ENCODE measurements at regions not wholly inside any gene's neighbourhood (a gene's known extent, or its start where the extent isn't known, plus 50 kb on each side); places are given as distances from the start of the nearest gene placed in this dataset.
"Not testable (repeated sequence)": the region's sequence is repeated elsewhere in the genome, so short reads cannot be mapped to it uniquely, and the experiment has no call there.

GRCh38 chr5:57366744-57367143, 115.9 kb downstream of the ACTBL2 start:
- H3K27ac ChIP-seq = no peak overlapping the region
- TF ChIP-seq ZFX (IDR thresholded peaks at IDR 0.05) = no peak
- TF ChIP-seq, protein P1, sequence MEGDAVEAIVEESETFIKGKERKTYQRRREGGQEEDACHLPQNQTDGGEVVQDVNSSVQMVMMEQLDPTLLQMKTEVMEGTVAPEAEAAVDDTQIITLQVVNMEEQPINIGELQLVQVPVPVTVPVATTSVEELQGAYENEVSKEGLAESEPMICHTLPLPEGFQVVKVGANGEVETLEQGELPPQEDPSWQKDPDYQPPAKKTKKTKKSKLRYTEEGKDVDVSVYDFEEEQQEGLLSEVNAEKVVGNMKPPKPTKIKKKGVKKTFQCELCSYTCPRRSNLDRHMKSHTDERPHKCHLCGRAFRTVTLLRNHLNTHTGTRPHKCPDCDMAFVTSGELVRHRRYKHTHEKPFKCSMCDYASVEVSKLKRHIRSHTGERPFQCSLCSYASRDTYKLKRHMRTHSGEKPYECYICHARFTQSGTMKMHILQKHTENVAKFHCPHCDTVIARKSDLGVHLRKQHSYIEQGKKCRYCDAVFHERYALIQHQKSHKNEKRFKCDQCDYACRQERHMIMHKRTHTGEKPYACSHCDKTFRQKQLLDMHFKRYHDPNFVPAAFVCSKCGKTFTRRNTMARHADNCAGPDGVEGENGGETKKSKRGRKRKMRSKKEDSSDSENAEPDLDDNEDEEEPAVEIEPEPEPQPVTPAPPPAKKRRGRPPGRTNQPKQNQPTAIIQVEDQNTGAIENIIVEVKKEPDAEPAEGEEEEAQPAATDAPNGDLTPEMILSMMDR (conservative IDR thresholded peaks at IDR 0.05) = no peak

DNA sequence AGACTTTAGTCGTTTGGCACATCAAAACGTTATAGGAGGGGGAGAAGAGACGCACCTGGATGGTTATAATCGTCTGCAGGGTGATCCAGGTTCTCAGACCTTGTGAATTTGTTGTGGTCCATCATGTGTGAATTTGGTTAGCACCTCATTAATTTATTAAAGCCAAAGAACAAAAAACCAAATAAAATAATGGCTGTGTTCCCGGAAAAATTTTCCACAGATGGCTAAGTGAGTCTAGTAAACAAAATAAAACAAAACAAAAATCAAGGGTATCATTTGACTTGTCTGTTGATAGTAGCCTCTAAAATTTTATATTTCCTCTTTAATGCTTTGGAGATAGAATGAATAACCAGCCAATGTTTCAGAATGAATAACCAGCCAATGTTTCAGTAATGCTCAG, 119.7 kb downstream of the ACTBL2 start:
- TF ChIP-seq, protein P1 (conservative IDR thresholded peaks at IDR 0.05) = no peak
- TF ChIP-seq ZFX (IDR thresholded peaks at IDR 0.05) = no peak
- H3K27ac ChIP-seq = no peak overlapping the region

- no peak overlapping the region for H3K27ac ChIP-seq
- TF ChIP-seq, protein P1 (conservative IDR thresholded peaks at IDR 0.05) = no peak
- no peak for TF ChIP-seq ZFX (IDR thresholded peaks at IDR 0.05)
These were observed 121.7 kb downstream of the ACTBL2 start for GRCh38 chr5:57360871-57361270.

DNA sequence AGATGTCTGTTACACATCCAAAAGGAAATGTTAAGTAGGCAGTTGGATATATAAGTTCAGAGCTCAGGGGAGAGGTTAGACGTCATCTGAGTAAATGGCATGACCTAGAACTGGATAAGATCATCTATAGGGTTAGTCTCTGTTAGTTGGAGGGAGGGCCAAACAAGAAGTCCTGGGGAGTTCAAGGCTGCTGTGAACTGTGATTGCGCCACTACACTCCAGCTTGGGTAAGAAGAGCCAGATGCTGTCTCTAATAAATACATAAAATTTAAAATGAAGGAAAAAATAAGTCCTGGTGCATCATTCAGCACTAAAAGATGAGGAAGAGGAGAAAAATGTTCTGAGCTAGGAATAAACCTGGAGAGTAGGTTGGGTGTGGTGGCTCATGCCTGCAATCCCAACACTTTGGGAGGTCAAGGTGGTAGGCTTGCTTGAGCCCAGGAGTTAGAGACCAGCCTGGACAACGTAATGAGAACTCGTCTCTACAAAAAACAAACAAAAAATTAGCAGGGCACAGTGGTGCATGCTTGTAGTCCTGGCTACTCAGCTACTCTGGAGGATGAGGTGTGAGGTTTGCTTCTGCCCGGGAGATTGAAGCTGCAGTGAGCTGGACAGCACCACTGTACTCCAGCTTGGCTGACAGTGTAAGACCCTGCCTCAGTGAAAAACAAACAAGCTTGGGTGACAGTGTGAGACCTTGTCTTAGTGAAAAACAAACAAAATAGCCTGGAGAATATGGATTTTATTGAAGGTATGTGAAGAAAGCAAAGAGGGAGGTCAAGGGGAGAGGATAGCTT, 123.6 kb downstream of the ACTBL2 start:
- TF ChIP-seq, protein P1 (conservative IDR thresholded peaks at IDR 0.05) = no peak
- no peak for TF ChIP-seq ZFX (IDR thresholded peaks at IDR 0.05)
- no peak overlapping the region for H3K27ac ChIP-seq

DNA sequence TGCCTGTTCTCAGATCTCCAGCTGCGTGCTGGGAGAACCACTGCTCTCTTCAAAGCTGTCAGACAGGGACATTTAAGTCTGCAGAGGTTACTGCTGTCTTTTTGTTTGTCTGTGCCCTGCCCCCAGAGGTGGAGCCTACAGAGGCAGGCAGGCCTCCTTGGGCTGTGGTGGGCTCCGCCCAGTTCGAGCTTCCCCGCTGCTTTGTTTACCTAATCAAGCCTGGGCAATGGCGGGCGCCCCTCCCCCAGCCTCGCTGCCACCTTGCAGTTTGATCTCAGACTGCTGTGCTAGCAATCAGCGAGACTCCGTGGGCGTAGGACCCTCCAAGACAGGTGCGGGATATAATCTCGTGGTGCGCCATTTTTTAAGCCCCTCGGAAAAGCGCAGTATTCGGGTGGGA, 125.8 kb downstream of the ACTBL2 start:
- not testable (repeated sequence) for H3K27ac ChIP-seq

GRCh38 chr5:57349214-57349613, 133.4 kb downstream of the ACTBL2 start:
- TF ChIP-seq, protein P1 (conservative IDR thresholded peaks at IDR 0.05) = no peak
- H3K27ac ChIP-seq = no peak overlapping the region

DNA sequence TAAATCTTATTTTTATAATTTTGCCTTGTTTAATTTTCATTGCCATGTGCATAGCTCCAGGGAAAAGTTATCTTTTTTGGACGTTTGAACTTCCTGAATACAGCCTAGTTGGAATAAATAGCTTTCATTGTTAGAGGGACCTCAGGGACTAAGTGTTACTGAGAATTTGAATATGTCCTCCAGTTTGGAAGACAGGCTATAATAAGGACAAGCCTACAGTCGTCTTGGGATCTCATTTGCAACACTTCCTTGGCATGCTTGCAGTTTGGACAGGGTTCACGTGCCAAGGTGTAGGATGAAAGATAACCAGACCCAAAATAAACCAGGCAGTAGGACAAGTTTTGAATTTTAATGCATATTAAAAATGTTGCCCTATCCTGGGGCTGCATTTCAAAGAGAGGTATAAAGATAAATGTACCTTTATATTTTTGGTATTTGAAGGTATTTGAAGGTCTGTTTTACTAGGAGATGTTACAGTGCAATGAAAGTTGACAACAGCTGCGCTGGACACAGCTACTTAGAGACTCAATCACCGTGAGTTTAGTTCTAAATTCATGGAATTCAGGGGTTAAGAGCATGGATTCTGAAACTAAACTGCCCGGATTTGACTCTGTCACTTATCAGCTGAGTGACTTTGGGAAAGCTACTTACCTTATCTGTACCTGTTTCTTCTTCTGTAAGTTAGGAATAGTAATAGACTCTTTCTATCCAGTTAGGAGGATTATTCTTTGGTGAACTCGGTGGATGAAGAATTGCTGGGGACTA, 134.1 kb downstream of the ACTBL2 start:
- H3K27ac ChIP-seq = no peak overlapping the region
- no peak for TF ChIP-seq ZFX (IDR thresholded peaks at IDR 0.05)
- TF ChIP-seq, protein P1 (conservative IDR thresholded peaks at IDR 0.05) = no peak
